ENCODE measurements at regions not wholly inside any gene's neighbourhood (a gene's known extent, or its start where the extent isn't known, plus 50 kb on each side); places are given as distances from the start of the nearest gene placed in this dataset.

DNA sequence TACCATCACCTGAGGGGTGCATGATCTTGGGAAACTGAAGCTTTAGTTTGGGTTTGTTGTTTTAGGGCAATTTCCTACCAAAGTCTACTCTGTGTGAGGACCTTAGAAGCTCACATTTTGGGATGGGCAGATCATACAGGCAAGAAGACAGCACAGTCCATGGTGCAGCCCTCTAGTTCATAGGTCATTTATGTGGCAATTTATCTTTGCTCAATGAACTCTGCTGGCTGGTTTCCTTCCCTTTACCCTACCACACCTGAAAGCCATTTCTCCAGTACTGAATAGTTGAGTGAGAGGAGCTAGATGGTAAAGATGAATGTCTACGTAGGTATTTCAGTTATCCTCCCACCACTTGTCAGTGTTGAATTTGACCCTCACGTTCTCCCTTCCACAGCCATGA, 87.5 kb upstream of the KLF12 start:
- TF ChIP-seq, protein P1, sequence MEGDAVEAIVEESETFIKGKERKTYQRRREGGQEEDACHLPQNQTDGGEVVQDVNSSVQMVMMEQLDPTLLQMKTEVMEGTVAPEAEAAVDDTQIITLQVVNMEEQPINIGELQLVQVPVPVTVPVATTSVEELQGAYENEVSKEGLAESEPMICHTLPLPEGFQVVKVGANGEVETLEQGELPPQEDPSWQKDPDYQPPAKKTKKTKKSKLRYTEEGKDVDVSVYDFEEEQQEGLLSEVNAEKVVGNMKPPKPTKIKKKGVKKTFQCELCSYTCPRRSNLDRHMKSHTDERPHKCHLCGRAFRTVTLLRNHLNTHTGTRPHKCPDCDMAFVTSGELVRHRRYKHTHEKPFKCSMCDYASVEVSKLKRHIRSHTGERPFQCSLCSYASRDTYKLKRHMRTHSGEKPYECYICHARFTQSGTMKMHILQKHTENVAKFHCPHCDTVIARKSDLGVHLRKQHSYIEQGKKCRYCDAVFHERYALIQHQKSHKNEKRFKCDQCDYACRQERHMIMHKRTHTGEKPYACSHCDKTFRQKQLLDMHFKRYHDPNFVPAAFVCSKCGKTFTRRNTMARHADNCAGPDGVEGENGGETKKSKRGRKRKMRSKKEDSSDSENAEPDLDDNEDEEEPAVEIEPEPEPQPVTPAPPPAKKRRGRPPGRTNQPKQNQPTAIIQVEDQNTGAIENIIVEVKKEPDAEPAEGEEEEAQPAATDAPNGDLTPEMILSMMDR (IDR thresholded peaks at IDR 0.05; ENCODE audit: control extremely low read depth, extremely low read depth, low read depth, missing control alignments), result no peak
- CTCF ChIA-PET, result no interaction called here
- DNase-seq (ENCODE audit: extremely low spot score), result no peak
- POLR2A ChIA-PET, result no interaction called here

DNA sequence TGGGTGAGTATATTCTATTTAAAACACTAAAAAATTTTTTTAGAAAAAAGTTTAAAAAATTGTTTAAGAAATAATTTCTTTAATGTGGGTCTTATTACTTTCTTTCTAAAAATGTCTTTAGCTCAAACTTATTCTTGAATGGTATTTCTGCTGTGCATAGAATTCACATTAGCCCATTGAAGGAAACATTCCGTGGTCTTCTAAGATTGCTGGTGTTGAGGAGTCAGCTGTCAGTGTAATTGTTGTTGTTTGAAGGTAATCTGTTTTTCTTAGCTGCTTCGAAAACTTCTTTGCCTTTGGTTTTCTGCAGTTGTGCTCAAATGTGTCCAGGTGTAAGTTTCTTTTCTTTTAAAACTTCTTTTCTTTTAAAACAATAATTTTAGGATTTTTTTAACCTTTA, 85.4 kb upstream of the KLF12 start:
- POLR2A ChIA-PET, result no interaction called here
- TF ChIP-seq, protein P1 (IDR thresholded peaks at IDR 0.05; ENCODE audit: control extremely low read depth, extremely low read depth, low read depth, missing control alignments), result no peak
- DNase-seq (ENCODE audit: extremely low spot score), result no peak
- CTCF ChIA-PET, result no interaction called here

DNA sequence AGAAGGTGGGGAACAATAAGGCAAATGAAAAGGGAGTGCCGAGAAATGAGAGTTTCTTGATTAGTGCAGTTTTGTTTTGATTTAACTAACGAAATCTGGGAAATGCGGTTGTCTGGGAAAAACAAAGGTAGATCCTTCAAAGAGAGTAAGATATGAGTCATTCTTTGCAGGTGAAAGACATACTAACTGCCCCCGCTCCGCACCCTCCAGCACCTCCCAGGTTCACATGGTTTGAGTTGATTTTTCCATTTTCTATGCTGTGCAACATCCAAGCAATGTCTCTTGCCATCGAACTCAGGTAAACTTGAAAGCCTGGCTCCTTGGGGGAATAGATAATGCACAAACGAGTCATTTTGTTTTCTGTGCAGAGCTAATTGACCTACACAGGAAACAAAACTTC, 84.1 kb upstream of the KLF12 start:
- POLR2A ChIA-PET, result no interaction called here
- no peak for DNase-seq (ENCODE audit: extremely low spot score)
- CTCF ChIA-PET, result no interaction called here
- TF ChIP-seq, protein P1 (IDR thresholded peaks at IDR 0.05; ENCODE audit: control extremely low read depth, extremely low read depth, low read depth, missing control alignments), result no peak

DNA sequence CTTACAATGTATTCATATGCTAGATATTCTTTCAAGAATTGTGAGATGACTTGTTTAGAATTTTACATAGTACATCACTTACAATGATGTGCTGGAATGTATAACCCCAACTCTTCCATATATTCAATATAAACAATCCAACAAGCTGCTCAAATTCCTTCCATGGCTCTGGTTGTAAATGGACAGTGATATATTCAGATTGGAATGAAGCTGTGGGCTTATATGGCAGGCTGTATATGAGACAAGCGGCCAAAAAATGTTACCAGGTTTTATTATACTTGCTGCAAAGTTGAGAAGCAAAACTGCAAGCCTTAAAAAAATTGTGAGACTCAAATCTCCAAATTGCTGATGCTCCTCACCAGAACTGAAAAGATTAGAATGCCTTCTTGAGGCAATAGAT, 83.6 kb upstream of the KLF12 start:
- TF ChIP-seq, protein P1 (IDR thresholded peaks at IDR 0.05; ENCODE audit: control extremely low read depth, extremely low read depth, low read depth, missing control alignments), result no peak
- POLR2A ChIA-PET, result no interaction called here
- CTCF ChIA-PET, result no interaction called here
- no peak for DNase-seq (ENCODE audit: extremely low spot score)

DNA sequence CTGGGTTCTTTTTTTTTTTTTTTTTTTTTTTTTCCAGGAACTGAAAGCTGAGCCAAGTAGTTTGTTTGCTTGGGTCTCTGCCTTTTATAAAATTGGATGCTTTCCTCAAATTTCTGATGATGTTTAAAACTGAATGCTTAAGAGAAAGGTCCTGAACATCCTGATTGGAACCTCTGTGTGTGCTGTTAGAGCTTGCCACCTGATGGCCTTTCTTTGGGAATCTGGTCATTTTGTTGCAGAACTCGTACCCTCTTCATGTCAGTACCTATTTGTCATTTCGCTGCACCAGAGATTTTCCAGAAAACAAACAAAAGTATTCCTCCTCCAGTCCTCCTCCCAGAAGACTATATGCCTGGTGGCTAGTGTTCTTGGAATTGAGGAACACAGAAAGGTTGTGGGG, 81.2 kb upstream of the KLF12 start:
- ChIA-PET POLR2A (no interaction called here), CTCF (no interaction called here)
- no peak for DNase-seq (ENCODE audit: extremely low spot score)
- TF ChIP-seq, protein P1 (IDR thresholded peaks at IDR 0.05; ENCODE audit: control extremely low read depth, extremely low read depth, low read depth, missing control alignments), result no peak

DNA sequence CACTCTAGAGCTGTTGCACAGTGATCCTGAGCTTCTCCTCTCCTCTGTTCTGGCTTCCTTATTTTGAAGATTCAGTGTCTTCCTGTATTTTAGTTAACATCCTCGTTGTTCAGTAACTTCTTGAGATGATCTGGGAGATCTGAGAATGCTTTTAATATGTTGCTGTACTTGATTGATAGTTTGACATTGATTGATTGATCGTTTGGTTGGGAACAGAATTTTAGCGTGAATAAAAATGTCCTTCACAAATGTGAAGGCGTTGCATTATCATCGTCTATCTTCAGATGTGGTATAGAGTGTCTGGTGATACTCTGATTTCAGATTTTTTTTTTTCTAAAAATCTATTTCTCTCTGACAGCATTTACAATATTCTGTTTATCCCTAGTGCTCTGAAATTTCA, 80.1 kb upstream of the KLF12 start:
- ChIA-PET CTCF (interaction anchor here (1.2 kb wide), 1 partner anchor 39 kb away, joined by 3 read pairs; no protein-coding TSS in a partner anchor), POLR2A (no interaction called here)
- no peak for DNase-seq (ENCODE audit: extremely low spot score)
- TF ChIP-seq, protein P1 (IDR thresholded peaks at IDR 0.05; ENCODE audit: control extremely low read depth, extremely low read depth, low read depth, missing control alignments), result no peak

Data from GM10248 (cell line).